ENCODE measurements at regions not wholly inside any gene's neighbourhood (a gene's known extent, or its start where the extent isn't known, plus 50 kb on each side); places are given as distances from the start of the nearest gene placed in this dataset.

DNA sequence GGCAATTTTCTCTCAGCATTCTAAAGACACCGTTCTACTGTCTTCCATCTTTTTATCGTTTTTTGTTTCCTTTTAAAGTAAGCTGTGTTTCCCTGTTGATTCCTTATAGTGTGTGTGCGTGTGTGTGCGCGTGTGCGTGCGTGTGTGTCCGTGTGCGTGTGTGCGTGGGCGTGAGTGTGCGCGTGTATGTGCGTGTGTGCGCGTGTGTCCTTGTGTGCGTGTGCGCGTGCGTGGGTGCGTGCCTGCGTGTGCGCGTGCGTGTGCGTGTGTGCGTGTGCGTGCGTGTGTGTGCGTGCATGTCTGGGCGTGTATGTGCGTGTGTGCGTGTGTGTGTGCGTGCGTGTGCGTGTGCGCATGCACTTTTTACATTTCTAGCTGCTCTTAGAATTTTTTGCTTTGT, 1033.7 kb downstream of the BRD1 start:
- DNase-seq (ENCODE audit: low read depth), result no peak

- DNase-seq (ENCODE audit: low read depth), result no peak
Measured at GRCh38 chr22:48786679-48786996, 1041.0 kb downstream of the BRD1 start.

DNA sequence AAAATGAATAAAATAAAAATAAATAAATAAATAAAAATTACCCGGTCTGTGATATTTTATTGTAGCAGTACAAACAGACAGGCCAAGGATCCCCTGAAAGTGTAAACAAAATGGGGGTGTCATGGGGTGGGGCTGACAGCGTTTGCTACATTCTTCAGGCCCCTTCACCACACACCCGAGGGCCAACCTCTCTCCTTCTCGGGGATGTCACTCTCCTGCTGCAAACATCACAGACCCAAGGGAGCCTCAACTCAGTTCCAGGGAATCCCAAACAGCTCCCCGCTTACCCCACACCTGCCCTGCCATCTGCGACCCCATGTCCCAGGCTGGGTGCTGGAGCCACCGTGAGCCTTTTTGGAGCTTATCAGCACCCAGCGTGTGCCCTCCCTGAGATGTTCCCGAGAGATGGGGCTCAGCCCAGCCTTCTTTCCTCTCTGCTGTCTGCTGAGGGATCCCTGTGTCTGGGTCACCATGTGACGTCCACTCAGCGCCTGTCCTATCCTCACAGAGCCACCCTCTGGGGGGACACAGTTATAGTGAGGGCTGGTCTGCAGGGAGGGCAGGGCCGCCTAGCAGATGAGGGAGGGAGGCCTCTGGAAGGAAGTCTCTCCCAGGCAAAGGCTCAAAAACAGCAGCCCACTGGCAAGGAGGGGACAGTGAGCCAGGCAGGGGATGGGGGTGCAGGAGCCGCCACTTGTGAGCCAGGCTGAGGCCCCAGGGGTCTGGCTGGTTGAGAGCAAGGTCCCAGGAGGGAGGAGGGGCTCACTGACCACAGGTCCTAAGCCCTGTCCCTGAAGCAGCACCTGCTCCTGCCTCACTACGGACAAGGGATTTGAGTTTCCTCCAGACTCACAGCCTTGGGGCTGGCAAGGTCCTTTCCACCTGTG, 1041.6 kb downstream of the BRD1 start:
- no peak for DNase-seq (ENCODE audit: low read depth)

DNA sequence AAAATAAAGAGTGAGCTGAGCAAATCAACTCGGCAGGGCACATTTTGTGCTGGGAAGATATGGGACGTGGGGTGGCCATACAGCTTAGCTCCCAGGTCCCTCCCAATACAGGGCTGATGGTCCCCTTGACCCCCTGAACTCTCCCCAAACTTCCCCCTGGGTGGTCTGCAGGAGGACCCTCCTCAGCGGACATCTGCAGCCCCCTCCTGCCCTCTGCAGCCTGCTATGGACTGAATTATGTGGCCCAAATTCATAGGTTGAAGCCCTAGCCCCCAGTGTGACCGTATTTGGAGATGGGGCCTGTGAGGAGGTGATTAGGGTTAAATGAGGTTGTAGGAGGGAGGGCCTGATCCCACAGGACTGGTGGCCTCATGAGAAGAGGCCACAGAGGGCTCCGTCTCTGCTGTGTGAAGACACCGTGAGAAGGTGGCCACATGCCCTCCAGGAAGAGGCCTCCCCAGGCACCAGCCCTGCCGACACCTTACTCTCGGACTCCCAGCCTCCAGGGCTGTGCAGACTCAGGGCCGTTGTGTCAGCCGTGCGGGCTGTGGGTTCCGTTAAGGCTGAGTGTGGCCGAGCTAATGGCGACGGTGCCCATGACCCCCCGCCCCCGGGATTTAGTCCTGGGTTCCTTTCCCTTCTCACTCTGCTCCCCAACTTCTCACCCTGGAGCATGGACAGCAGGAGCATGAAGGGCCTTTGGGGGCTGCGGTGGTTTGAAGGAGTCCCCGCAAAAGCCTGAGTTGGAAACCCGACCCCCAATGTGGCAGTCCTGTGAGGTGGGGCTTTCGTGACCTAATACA, 1042.8 kb downstream of the BRD1 start:
- no peak for DNase-seq (ENCODE audit: low read depth)

- no peak for DNase-seq (ENCODE audit: low read depth)
Measured at GRCh38 chr22:48783821-48784266, 1043.8 kb downstream of the BRD1 start.

GRCh38 chr22:48782811-48783511, 1044.7 kb downstream of the BRD1 start:
- no peak for DNase-seq (ENCODE audit: low read depth)

DNA sequence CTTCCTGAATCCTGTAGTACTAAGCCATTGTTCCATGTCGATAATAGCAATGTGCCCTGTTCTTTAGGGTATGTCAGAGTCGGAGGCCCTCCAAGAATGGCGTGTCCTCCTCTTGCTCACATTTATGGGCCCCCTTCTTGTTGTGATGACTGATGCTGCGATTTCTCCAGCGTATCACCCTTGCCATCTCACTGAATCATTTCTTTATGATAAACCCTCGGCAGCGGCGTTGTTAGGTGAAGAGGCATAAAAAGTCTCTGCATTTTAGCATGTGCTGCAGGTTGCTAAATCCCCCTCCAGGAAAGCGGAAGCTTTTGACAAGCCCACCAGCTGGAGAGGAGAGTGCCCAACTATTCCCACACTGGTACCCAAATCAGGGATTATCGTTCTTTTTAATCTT, 1045.3 kb downstream of the BRD1 start:
- DNase-seq (ENCODE audit: low read depth), result no peak

DNA sequence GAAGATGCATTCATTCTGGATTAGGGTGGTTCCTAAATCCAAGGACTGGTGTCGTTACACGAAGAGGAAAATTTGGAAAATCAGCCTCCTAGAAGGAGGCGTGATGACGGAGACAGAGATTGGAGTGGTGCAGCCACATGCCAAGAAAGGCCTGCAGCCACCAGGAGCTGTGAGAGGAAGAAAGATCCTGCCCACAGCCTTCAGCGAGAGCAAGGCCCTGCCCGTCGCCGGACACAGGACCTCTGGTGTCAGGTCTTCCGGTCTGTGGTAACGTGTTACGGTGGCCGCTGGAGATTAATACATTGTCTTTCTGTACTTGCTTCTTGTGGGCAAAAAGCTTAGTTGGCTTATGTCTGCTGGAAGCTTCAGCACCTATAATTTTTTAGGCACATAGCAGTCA, 1045.8 kb downstream of the BRD1 start:
- DNase-seq (ENCODE audit: low read depth), result no peak

GRCh38 chr22:48781391-48781790, 1046.3 kb downstream of the BRD1 start:
- no peak for DNase-seq (ENCODE audit: low read depth)

DNA sequence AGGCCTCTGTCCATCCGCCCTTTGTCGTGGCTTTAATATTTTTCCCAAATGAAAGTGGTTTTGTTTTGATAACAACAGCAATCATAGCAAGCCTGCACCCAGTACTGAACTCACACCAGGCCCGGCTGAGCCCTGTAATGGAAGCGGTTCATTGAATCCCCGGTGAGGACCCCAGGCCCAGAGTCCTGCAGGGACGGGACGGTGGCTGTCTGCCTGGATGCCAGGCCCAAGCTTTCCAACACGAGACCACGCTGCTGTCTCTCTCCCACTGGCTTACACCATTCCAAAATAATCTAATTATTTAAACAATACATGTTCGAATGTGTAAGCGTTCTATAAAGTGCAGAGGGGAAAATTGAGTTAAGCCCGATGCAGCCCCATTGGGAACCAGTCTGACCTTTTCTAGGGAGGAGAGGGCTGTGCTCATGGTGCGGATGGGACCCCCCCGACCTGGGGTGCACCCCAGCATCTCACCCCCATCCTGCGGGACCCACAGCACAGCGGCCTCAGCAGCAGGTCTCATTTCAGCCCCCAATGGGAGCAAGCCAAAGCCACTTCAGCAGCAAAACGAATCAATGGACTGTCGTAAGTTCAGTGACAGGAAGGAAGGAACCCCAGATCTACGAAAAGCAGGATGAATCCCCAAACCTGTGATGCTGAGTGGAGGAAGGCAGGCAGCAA, 1046.9 kb downstream of the BRD1 start:
- no peak for DNase-seq (ENCODE audit: low read depth)

- DNase-seq (ENCODE audit: low read depth), result no peak
Measured at GRCh38 chr22:48779661-48780596, 1047.7 kb downstream of the BRD1 start.

- no peak for DNase-seq (ENCODE audit: low read depth)
Measured at GRCh38 chr22:48779211-48779643, 1048.4 kb downstream of the BRD1 start.

DNA sequence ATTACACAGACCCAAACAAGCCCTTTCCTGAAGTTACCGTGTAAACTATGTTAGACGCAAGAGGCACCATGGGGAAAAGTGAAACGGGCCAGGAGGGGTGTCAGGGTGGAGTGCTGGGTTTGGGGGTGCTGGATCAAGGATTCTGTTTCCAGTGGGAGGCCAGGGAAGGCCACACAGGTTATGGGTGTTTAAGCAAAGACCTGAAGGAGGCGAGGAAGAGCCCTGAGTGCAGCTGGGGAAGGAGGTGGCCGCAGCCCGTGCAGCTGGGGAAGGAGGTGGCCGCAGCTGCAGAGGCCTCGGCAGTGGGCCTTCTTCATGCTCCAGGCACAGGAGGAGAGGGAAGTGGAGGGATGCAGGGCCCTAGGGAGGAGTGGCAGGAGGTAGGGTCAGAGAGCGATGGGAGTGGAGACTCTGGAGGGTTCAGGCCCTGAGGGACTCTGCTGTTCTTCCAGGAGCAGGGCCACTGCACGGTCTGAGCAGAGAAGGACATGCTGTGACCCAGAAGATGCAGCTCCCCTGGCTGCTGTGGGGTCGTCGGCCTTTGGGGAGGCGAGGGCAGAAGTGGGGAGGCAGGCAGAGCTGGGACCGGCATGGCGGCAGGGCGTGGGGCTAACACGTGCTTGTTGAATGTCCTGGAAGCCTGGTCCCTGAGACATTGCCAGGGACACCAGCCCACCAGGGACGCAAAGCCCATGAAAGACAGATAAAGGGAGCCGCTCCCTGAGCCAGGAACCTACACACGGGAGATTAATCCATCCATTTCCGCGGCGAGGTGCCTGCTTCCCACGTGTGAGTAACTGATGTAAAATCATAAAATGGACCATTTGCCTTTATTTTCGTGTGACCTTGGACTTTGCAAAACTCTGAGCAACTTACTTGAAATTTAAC, 1049.1 kb downstream of the BRD1 start:
- no peak for DNase-seq (ENCODE audit: low read depth)

DNA sequence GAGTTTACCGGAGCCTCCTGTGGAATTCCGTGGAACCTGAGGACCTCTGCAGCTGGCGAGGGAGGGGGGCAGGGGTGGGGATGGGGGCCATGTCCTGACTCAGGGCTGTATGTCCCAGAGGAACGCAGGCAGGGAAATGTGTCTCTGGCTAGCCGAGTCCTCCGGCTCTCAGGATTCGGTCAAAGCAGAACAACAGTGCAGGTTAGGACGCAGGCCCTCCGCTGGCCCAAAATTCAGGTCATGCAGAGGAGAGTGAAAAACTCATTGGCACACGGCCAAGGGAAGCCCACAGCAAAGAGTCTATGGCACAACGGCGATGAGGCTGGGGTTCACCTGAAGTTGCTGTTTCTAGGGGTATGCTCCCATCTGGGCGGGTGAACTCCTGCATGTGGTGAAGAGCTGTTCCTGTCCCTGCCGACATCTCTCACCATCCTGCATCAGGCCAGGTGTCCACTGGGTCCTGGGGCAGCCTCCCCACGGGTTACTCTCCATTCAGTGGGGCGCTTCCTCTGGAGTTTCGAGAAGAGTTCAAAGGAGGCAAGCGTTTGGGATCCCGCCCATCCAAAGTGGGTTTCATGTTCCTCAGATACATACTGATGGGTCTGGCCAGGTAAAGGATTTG, 1055.3 kb downstream of the BRD1 start:
- DNase-seq (ENCODE audit: low read depth), result no peak

GRCh38 chr22:48765595-48765994, 1062.1 kb downstream of the BRD1 start:
- DNase-seq (ENCODE audit: low read depth), result no peak

DNA sequence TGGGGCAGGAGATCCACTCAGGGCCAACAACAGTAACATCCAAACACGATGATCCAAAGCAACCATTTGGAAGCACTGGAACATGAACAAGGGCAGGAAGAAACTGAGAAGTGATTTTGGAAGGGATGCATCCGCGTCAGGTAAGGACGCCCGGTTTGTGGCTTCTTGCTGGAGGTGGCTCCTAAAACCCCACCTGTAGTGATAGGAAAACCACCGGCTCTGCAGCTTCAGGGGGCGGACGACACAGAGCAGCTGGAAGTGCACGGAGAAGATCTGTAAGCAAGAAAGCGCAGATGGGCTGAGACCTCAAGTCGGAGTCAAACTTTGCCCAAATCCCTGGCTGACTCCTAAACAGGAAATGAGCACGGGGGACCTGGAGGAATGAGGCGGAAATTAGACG, 1066.1 kb downstream of the BRD1 start:
- no peak for DNase-seq (ENCODE audit: low read depth)

DNA sequence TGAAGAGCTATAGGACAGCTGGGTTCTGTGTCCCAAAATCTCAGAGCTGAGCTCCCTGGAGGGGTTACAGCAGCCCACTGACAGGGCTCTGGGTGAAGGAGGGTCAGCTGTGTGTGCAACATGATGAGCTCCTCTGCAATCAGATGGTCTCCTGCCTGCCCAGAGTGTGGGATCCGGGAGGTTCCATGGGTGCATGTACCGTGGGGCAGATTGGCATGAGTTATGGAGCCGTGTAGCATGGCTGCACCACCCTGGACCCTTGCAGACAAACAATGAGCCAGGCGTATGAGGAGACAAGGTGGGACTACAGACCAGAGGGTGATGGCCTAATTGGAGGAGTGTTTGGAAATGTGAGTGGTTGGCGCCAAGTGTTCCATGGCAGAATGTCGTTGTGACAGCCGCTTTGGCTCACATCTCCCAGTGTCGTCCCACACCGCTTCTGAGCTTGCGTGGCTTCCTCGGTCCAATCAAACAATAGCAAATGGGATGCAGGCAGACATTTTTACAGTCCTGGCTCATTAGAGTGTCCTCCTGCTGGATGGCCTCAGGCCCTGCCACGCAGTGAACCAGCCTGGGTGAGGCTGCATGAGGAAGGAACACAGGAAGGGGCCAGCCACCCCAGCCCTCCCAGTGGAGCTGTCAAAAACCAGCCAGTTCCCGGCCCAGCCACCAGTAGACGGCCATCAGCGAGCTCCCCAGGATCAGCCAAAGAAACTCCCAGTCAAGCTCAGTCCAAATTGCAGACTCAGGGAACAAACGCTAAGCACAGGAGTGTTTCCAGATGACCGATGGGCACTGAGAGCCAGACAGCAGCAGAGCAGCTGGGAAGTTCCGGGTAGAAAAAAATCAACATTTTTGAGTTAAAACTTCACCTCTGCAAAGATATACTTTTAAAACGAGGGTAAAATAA, 1066.9 kb downstream of the BRD1 start:
- no peak for DNase-seq (ENCODE audit: low read depth)
